GM18868 (cell line): ENCODE measurements at regions not wholly inside any gene's neighbourhood (a gene's known extent, or its start where the extent isn't known, plus 50 kb on each side); places are given as distances from the start of the nearest gene placed in this dataset.
"Not testable (repeated sequence)": the region's sequence is repeated elsewhere in the genome, so short reads cannot be mapped to it uniquely, and the experiment has no call there.

Experiments
- ATAC-seq: cut with Tn5 transposase; IDR thresholded peaks from one replicate; pipeline ENCODE4 v1.9.1; 2021; ENCODE audit warnings: mild to moderate bottlenecking, moderate library complexity; ENCODE audit not compliant: unreplicated experiment

- no peak for ATAC-seq
These were observed 350.9 kb upstream of the TNRC6C start for GRCh38 chr17:77607606-77608005.

GRCh38 chr17:77608431-77608830 lies 350.1 kb upstream of the TNRC6C start:
- no peak for ATAC-seq

GRCh38 chr17:77609553-77610517 lies 348.7 kb upstream of the TNRC6C start:
- ATAC-seq, result no peak

DNA sequence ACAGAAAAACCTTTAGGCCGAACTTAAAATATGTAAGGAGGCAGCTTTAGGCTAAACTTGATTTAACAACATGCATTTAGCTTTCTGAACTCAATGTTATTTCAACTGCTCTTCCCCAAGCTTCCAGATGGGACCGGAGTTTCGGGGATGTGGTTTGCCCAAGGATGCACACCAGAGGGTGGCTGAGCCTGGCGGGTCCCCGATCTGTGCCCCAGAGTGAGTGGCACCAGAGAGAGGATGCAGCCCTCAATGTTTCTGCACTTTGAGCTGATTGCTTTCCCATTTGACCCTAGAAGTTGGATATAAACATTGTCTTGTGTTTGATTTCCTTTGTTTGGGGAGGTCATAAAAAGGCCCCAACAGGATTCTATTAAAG lies 348.0 kb upstream of the TNRC6C start:
- ATAC-seq, result no peak

DNA sequence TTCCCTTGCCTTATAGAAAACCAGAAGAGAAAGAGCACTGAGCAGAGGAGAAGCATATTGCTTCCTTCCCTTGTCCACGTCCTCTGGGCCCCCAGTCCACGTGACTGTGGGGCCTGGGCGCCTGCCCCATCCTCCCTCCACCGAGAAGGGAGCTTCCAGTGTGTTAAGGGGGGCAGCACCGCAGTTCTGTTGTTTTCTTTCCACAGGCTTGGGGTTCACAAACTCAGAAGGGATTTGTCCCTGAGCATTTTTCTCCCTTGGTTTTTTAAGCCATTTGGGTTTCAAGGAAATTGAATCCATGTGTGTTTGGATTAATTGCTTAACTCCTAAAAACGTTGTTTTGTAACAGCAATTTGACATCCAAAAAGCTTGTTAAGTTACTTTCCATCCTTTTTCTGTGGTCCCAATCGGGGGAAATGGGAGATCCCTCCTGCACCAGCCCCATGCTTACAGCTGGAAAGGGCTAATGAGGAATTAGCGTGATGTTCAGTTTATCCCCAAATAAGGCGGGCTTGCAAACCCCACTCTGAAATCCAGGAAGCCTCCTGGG lies 347.5 kb upstream of the TNRC6C start:
- ATAC-seq, result no peak

- ATAC-seq, result no peak
These were observed 346.6 kb upstream of the TNRC6C start for GRCh38 chr17:77611791-77612502.

DNA sequence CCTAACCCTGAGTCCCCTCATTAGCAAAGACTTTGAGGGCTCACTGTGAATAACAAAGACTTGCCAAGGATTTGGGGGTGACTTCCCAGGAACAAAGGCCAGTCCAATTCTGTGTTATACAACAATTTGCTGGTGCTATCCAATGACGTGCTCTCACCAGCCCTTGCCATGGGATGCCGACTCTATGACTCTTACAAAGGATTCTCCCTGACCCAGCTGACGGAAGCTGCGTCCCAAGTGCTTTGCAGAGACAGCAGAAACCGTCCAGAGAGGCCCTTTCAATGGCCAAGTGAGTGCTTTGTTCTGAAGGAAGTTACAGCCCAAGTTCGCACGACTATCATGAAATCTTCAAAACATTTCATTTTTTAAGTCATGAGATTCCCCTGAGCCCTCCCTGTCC lies 345.3 kb upstream of the TNRC6C start:
- no peak for ATAC-seq

GRCh38 chr17:77613627-77614026 lies 344.9 kb upstream of the TNRC6C start:
- ATAC-seq, result no peak

DNA sequence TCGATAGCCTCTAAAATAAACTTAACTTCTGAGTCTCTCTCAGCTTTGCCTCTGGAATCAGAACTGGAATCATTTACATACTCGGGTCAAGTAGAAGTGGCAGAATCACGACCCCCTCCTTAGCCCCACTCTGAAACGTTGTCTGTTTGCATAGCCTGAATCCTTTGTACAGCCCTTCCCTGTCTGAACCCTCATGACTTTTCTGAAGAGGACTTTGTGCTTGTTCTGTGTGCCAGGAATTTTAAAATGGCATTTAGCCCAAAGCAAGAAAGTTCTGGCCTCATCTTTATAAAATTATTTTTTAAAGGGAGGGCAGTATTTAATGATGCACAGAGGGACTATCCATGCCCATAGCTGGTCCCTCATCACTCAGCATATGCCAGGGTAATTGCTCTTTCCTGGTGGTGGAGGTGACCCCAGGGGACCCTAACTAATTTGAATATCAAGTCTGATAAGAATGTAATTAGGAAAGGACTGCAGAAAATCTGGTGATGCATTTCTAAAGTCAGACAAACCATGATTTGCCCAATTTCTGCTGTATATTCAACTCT lies 342.7 kb upstream of the TNRC6C start:
- no peak for ATAC-seq

DNA sequence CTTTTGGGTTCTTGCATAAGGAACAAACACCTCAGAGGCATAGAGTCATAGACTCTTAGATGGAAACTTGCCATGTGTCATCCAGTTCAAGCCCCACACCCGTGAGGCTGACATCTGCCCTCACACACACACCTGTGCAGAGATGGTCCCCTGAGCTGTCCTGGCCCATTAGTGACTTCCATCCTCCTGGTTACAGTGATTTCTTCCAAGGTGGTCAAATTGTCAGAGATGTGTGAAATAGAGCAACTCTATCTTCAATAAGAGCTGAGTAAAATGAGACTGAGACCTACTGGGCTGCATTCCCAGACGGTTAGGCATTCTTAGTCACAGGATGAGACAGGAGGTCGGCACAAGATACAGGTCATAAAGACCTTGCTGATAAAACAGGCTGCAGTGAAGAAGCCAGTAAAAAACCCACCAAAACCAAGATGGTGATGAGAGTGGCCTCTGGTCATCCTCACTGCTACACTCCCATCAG lies 342.2 kb upstream of the TNRC6C start:
- no peak for ATAC-seq

GRCh38 chr17:77617516-77617915 lies 341.0 kb upstream of the TNRC6C start:
- ATAC-seq, result no peak

GRCh38 chr17:77618173-77618572 lies 340.3 kb upstream of the TNRC6C start:
- no peak for ATAC-seq

GRCh38 chr17:77618731-77619130 lies 339.8 kb upstream of the TNRC6C start:
- no peak for ATAC-seq

DNA sequence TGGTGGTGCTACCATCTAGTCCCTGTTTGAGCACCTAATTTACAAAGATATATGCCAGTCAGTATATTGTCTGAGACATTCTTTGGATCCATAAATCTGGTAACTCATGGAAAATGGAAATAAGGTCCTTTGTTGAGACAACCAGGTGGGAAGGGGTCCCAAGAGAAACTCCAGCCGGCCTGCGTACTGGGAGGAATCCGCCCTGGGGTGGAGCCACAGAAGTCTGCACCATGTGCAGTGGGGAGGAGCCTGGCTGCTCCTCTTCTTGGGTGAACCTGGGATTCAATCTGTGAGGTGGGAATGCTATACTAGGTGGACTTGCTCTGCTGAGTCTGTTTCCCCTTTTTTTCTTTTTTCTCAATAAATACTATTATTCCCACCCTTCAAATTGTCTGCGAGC lies 339.2 kb upstream of the TNRC6C start:
- ATAC-seq, result no peak

GRCh38 chr17:77619851-77620250 lies 338.7 kb upstream of the TNRC6C start:
- no peak for ATAC-seq

- ATAC-seq, result no peak
These were observed 338.2 kb upstream of the TNRC6C start for GRCh38 chr17:77620282-77620681.

GRCh38 chr17:77622084-77622483 lies 336.4 kb upstream of the TNRC6C start:
- ATAC-seq, result not testable (repeated sequence)

DNA sequence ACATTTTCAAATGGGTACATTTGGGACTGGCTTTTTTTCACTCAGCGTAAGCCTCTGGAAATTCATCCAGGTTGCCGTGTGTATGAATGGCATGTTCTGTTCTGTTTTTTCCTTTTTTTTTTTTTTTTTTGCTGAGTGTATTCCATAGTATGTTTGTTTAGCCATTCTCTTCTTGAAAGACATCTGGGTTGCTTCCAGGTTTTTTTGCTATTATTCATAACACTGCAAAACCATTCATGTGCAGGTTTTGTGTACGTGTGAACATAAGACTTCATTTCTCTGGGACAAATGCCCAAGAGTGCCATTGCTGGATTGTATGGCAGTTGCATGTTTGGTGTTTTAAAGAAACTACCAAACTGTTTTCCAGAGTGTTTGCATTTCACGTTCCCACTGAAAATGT lies 335.9 kb upstream of the TNRC6C start:
- no peak for ATAC-seq

DNA sequence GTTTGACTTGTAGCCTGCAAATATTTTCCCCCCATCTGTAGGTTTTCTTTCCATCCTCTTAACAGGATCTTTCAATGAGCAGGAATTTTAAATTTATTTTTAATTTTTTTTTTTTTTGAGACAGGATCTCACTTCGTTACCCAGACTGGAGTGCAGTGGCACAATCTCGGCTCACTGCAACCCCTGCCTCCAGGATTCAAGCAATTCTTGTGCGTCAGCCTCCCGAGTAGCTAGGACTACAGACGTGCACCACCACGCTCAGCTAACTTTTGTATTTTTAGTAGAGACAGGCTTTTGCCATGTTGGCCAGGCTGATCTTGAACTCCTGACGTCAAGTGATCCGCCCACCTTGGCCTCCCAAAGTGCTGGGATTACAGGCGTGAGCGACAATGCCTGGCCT lies 335.2 kb upstream of the TNRC6C start:
- ATAC-seq, result not testable (repeated sequence)

GRCh38 chr17:77628035-77628434 lies 330.5 kb upstream of the TNRC6C start:
- no peak for ATAC-seq

- ATAC-seq, result not testable (repeated sequence)
These were observed 329.2 kb upstream of the TNRC6C start for GRCh38 chr17:77629284-77629683.
